ENCODE measurements at regions not wholly inside any gene's neighbourhood (a gene's known extent, or its start where the extent isn't known, plus 50 kb on each side); places are given as distances from the start of the nearest gene placed in this dataset.

- TF ChIP-seq CTCF (IDR thresholded peaks at IDR 0.05) (no peak), POLR2AphosphoS5 (IDR thresholded peaks at IDR 0.05; ENCODE audit: insufficient read depth in 1 of 2, low read depth in 1 of 2) (no peak)
These were observed 100.3 kb downstream of the SLC25A47 start for GRCh38 chr14:100423317-100424010.
